Pancreas (tissue), 10 donors: ENCODE measurements at regions not wholly inside any gene's neighbourhood (a gene's known extent, or its start where the extent isn't known, plus 50 kb on each side); places are given as distances from the start of the nearest gene placed in this dataset.

Experiments
- ATAC-seq, 4 donors: fragments of 200-7000 bp; cut with Tn5 transposase; one replicate each; pipeline versions ENCODE4 v1.8.0 to v1.9.1; 2020; ENCODE audit warnings: mild to moderate bottlenecking in 4 of 4, moderate library complexity in 4 of 4
- DNase-seq, 6 donors: peaks; one replicate each; pipeline ENCODE4 v3.0.0-alpha.2; 2020
- FAIRE-seq: peaks from 2 replicates; lab custom pipeline; 2012; peaks lifted over from hg19 to GRCh38; lab: Jason Lieb, UNC
- H3K27ac ChIP-seq, 4 donors: fragments of 200-600 bp; sonication (generic); 1 replicate in 3 of 4; 2 replicates in 1 of 4; pipeline versions ENCODE4 v1.5.0 to v1.8.0; 2020
- H3K27me3 ChIP-seq, 4 donors: fragments of 200-600 bp; one replicate each; pipeline ENCODE4 v1.8.0; 2021
- H3K36me3 ChIP-seq, 3 donors: fragments of 200-600 bp; sonication (generic) in 1 of 3; one replicate each; pipeline versions ENCODE4 v1.5.0 to v1.8.0; 2020 to 2021
- H3K4me1 ChIP-seq, 3 donors: fragments of 200-600 bp; one replicate each; pipeline ENCODE4 v1.8.0; 2021
- H3K4me3 ChIP-seq, 4 donors: fragments of 200-600 bp; sonication (generic) in 2 of 4; one replicate each; pipeline versions ENCODE4 v1.5.0 to v1.8.0; 2020 to 2021
- H3K9me3 ChIP-seq, 4 donors: fragments of 200-600 bp; one replicate each; pipeline ENCODE4 v1.8.0; 2021
- WGBS, 2 donors: extraction: QIAGEN DNeasy Blood & Tissue Kit; methylation state at CpG; one replicate each; pipeline ENCODE4 v1.1.7; 2013; 5-methylcytosine and 5-hydroxymethylcytosine counted together
- intact Hi-C, 3 donors: fragments of 100-400 bp; cut with DNase I; formaldehyde crosslinking; loops; one replicate each; pipeline versions ENCODE4 v1.11.1 to v1.14.2; 2022
- TF ChIP-seq, protein P1 (sequence below), 4 donors: fragments of 200-600 bp; sonication (generic) in 3 of 4; IDR thresholded peaks; one replicate each; pipeline versions ENCODE4 v1.5.0 to v1.8.0; 2021; ENCODE audit warnings: antibody characterized with exemption in 4 of 4
- donor health status: healthy with polysubstance abuse.
- donor health status: DM: no; HTN: no; CAD: no; lungs with moderate emphysema.
- donor health status: DM: no; HTN: no; CAD: no.
- donor health status: control.
- donor health status: control.
- donor health status: Bipolar disorder and iron deficiency.
- donor health status: DM: yes; HTN: yes; CAD: no.
- donor health status: DM: no; HTN: no; CAD: no.
- donor health status: DM: no; HTN: no; CAD: no.
- donor health status: DM: yes; HTN: yes; CAD: no.

DNA sequence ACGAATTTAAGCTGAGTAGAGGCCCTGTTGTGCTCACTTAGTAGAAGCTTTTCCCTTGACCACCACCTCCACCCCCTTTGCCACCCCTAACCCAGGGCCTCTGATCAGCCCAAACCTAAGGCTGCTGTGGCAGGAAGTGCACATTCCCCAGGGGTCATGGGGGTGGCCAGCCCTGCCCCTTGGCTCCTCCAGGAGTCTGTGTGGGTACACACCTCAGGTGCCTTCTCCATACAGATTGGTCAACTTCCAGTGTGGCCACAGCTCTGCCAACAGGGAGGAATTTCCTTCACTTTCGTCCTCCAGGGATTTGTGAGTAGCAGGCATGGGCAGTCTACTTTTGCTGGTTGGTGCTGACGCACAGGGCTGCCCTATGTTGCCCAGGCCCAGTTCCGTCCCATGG lies 249.9 kb upstream of the ZNF32 start:
- H3K4me1 ChIP-seq: no peaks in the 10 kb centered on the region
- H3K27me3 ChIP-seq: no peaks in the 10 kb centered on the region
- ATAC-seq: no peak
- no peak overlapping the region for H3K4me3 ChIP-seq
- no peak overlapping the region for H3K27ac ChIP-seq
- no peaks in the 10 kb centered on the region for H3K9me3 ChIP-seq
- 92 to 99% methylated on average over 4 of the region's 4 CpGs for WGBS, 2 donors
- no peaks in the 10 kb centered on the region for H3K36me3 ChIP-seq
- DNase-seq: no peak
- intact Hi-C loops: no loop called here
- FAIRE-seq: no peak
- TF ChIP-seq, protein P1, sequence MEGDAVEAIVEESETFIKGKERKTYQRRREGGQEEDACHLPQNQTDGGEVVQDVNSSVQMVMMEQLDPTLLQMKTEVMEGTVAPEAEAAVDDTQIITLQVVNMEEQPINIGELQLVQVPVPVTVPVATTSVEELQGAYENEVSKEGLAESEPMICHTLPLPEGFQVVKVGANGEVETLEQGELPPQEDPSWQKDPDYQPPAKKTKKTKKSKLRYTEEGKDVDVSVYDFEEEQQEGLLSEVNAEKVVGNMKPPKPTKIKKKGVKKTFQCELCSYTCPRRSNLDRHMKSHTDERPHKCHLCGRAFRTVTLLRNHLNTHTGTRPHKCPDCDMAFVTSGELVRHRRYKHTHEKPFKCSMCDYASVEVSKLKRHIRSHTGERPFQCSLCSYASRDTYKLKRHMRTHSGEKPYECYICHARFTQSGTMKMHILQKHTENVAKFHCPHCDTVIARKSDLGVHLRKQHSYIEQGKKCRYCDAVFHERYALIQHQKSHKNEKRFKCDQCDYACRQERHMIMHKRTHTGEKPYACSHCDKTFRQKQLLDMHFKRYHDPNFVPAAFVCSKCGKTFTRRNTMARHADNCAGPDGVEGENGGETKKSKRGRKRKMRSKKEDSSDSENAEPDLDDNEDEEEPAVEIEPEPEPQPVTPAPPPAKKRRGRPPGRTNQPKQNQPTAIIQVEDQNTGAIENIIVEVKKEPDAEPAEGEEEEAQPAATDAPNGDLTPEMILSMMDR (IDR thresholded peaks at IDR 0.05): no peak

DNA sequence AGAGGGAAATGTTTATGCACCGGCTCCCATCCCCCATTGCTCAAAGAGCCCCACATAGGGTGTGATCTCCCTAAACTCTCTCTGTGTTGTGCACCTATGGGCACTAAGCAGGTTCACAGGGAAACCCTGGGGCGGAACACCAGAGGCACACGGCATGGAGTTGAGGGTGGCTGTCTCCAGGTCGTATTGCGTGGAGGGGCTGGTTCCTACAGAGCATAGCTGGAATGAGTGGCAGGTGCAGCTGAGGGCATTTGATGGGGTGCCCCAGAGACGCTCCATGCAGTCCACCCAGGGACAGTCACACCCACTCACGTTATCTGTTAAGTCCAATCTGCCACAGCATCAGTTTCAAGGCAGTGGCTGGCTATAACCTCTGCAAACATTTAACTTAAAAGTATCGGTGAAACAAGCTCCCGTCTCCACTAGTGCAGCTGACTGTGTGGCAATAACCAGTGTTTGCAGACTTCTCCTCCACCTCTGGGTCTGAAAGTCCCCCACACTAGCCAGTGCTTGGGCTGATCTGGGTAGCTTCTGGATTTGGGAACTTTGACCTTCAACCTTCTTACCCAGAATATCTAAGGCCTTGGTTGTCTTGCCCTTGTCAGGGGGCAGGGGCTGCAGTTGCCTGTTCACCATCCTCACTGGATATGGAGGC lies 249.2 kb upstream of the ZNF32 start:
- TF ChIP-seq, protein P1 (IDR thresholded peaks at IDR 0.05): no peak
- H3K36me3 ChIP-seq: no peaks in the 10 kb centered on the region
- DNase-seq: no peak
- no peaks in the 10 kb centered on the region for H3K27me3 ChIP-seq
- no peak for FAIRE-seq
- no peak for ATAC-seq
- no peaks in the 10 kb centered on the region for H3K9me3 ChIP-seq
- H3K4me3 ChIP-seq: no peak overlapping the region
- no peaks in the 10 kb centered on the region for H3K4me1 ChIP-seq
- intact Hi-C loops: no loop called here
- WGBS, 2 donors: 84 to 87% methylated on average over 9 of the region's 9 CpGs
- no peak overlapping the region for H3K27ac ChIP-seq

DNA sequence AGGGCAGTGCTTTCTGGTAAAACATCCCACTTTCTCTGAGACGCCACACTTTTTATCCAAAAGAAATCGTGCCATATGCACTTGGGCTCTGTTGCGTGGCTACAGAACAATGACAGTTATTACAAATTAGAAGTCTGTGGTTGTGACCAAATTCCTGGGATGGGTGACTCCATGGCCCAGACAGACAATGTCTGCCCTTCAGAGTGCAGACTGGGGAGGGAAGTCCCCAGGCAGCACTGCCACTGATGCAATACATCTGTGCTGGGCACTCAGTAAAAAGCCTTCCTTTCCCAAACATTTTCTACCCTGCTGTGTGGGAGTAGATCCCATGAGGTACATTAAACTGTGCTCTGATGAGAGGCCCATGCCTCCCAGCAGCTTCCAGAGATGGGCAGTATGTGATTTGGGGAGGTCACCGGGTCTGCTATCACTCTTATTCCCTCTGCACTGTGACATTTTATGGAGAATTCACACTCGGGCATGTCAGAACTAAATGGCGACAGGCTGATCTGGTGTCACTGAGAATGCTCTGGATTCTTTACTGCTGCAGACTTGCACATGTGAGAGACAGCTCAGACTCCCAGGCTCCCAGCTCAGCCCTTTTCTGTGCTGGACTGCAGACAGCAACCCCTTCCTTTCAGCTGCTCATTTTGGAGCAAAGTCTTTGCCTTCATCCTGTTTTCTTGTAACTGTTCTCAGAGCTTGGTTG lies 243.5 kb upstream of the ZNF32 start:
- WGBS, 2 donors: 75 to 77% methylated on average over 6 of the region's 6 CpGs

DNA sequence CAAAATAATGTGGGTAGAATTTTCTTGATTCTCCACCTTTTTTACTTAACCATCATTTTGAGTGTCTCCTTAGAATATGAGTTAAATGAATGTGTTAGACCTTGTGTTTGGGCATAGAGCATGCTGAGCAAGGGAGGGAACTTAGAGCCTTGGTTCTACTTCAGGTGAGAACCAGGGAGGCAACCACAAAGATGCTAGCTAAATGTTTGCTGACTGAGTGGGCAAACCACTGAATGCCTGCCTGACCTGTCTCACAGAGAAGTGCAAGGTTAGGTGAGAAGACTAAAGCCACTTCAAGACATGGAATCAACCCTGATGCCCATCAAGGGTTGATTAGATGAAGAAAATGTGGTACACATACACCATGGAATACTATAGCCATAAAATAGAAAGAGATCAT lies 242.6 kb upstream of the ZNF32 start:
- H3K4me1 ChIP-seq: no peaks in the 10 kb centered on the region
- intact Hi-C loops: no loop called here
- DNase-seq (no peak), ATAC-seq (no peak), FAIRE-seq (no peak)
- TF ChIP-seq, protein P1 (IDR thresholded peaks at IDR 0.05): no peak
- peaks cover 0 to 3% (median 0%) of the 10 kb centered on the region in 4 donors for H3K9me3 ChIP-seq
- H3K27me3 ChIP-seq: no peaks in the 10 kb centered on the region
- H3K4me3 ChIP-seq: no peak overlapping the region
- no peaks in the 10 kb centered on the region for H3K36me3 ChIP-seq
- no peak overlapping the region for H3K27ac ChIP-seq

More for the DNA sequence above, 243.5 kb upstream of the ZNF32 start:
- ATAC-seq (peak in 2 of 4 donors; percentile 29 to 40), FAIRE-seq (no peak), DNase-seq (no peak)
- intact Hi-C loops: no loop called here
- no peak overlapping the region for H3K4me3 ChIP-seq
- H3K4me1 ChIP-seq: no peaks in the 10 kb centered on the region
- H3K27ac ChIP-seq: no peak overlapping the region
- H3K27me3 ChIP-seq: no peaks in the 10 kb centered on the region
- H3K9me3 ChIP-seq: peaks cover 0 to 3% (median 0%) of the 10 kb centered on the region in 4 donors
- TF ChIP-seq, protein P1 (IDR thresholded peaks at IDR 0.05): no peak
- no peaks in the 10 kb centered on the region for H3K36me3 ChIP-seq

DNA sequence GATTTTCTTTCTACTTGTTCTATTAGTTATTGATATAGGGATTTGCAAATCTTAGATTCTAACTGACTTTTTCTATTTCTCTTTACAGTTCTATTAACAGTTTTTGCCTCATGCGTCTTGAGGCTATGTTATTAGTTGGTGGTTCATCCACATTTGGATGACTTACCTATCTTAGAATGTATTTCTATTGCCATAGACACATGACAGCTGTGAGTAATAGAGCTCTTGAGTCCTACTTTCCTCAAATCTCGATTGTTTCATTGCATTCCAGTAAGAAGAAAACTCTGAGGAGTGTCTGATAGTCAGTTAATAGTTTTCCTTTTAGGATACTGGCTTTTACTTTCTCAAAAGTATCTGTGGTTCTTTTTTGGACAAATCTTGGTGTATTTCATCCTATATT lies 241.4 kb upstream of the ZNF32 start:
- DNase-seq: no peak
- Histone ChIP-seq H3K36me3 (no peaks in the 10 kb centered on the region), H3K27ac (no peak overlapping the region), H3K4me1 (no peaks in the 10 kb centered on the region), H3K9me3 (peaks cover 0 to 3% (median 0%) of the 10 kb centered on the region in 4 donors), H3K27me3 (no peaks in the 10 kb centered on the region), H3K4me3 (no peak overlapping the region)
- intact Hi-C loops: no loop called here
- 68 to 73% methylated on average over 2 of the region's 2 CpGs for WGBS, 2 donors
- ATAC-seq: no peak
- no peak for FAIRE-seq
- TF ChIP-seq, protein P1 (IDR thresholded peaks at IDR 0.05): no peak
